Epithelial cell of proximal tubule (primary cell): ENCODE measurements at regions not wholly inside any gene's neighbourhood (a gene's known extent, or its start where the extent isn't known, plus 50 kb on each side); places are given as distances from the start of the nearest gene placed in this dataset.

Source experiments
- DNase-seq: peaks from one replicate; pipeline ENCODE4 v3.0.0-alpha.2; 2011; ENCODE audit warnings: low read depth
- H3K4me3 ChIP-seq: 2 replicates; pipeline ENCODE4 v1.5.1; 2011; ENCODE audit warnings: low read depth, mild to moderate bottlenecking, low read length
- TF ChIP-seq, protein P1 (sequence below): conservative IDR thresholded peaks from 2 replicates; pipeline ENCODE4 v1.5.1; 2012; ENCODE audit warnings: low read depth, mild to moderate bottlenecking, low read length

DNA sequence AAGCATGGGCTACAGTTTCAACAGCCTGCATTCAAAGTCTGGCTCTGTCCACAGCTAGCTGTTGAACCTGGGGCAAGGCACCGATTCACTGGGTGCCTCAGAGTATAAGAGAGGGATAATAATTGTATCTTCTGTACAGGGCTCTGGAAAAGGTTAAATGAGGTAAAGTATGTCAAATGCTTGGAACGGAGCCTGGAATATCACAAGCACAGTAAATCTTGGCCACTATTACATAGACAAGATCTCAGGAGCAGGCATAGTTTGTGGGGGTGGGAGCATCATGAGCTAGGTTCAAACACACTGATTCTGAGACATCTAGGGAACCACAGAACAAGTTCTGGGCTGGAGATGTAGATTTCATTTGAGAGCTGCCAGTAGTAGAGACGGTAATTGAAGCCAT lies 203.7 kb upstream of the NUDT4 start:
- DNase-seq = no peak
- TF ChIP-seq, protein P1, sequence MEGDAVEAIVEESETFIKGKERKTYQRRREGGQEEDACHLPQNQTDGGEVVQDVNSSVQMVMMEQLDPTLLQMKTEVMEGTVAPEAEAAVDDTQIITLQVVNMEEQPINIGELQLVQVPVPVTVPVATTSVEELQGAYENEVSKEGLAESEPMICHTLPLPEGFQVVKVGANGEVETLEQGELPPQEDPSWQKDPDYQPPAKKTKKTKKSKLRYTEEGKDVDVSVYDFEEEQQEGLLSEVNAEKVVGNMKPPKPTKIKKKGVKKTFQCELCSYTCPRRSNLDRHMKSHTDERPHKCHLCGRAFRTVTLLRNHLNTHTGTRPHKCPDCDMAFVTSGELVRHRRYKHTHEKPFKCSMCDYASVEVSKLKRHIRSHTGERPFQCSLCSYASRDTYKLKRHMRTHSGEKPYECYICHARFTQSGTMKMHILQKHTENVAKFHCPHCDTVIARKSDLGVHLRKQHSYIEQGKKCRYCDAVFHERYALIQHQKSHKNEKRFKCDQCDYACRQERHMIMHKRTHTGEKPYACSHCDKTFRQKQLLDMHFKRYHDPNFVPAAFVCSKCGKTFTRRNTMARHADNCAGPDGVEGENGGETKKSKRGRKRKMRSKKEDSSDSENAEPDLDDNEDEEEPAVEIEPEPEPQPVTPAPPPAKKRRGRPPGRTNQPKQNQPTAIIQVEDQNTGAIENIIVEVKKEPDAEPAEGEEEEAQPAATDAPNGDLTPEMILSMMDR = no peak
- no peak overlapping the region for H3K4me3 ChIP-seq

DNA sequence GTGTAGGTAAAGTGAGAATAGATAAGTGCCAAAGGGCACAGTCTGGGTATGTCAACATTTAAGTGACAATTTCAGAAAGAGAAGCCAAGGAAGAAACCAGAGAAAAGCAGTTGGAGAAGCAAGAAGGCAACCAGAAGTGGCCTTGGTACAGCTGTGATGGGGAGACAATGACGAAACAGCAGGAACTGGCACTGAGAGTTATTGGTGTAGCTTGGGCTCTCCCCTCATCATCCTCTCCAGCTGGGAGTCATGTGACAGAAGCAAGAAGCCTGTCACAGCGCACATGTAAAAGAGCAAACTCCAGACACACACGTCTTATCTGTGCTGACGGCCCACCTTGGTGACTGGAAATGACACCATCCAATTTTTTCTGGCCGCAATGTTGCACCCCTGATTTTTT lies 203.3 kb upstream of the NUDT4 start:
- TF ChIP-seq, protein P1 = no peak
- DNase-seq = no peak
- H3K4me3 ChIP-seq = no peak overlapping the region

DNA sequence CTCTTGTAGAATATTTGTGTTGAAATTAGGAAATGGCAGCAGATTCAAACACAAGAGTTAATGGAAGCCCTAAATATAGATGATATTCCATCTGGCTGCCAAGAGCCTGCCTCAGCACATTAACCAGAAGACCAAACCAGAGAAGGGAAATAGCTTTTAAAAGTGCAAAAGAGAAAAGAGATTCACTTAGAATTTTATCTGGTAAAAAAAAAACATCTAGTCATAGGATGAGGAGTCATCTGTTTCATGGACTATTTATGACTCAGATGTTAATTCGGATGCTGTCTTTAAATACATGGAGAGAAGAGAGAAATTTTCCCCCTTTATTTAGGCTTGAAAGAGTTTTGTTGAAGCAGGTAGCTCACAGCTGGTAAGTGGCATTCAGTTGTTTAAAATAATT lies 201.6 kb upstream of the NUDT4 start:
- no peak for DNase-seq
- H3K4me3 ChIP-seq = no peak overlapping the region
- TF ChIP-seq, protein P1 = no peak

DNA sequence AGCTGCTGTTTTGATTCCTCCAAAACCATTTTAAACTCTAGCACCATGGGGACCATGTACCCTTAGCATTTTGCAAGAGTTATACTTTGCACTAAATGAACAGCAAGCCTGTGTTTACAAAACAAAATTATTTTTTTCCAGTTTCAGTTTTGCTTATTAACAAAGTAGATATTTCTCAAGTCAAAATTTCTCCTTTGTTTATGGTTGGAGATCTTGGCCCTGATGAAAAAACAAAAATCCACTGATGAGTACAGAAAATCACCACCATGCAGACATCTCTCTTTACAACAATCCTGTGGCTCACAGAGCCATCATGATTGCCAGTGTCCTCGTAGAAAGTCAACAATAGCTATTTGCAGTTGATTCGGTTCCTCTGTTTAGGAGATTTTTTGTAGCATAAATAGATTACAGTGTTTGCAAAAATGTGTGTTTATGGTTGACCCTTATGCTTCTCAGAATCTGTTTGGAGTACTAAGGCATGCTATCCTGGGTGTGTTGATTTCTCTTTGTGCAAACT lies 201.1 kb upstream of the NUDT4 start:
- TF ChIP-seq, protein P1 = no peak
- no peak for DNase-seq
- no peak overlapping the region for H3K4me3 ChIP-seq

DNA sequence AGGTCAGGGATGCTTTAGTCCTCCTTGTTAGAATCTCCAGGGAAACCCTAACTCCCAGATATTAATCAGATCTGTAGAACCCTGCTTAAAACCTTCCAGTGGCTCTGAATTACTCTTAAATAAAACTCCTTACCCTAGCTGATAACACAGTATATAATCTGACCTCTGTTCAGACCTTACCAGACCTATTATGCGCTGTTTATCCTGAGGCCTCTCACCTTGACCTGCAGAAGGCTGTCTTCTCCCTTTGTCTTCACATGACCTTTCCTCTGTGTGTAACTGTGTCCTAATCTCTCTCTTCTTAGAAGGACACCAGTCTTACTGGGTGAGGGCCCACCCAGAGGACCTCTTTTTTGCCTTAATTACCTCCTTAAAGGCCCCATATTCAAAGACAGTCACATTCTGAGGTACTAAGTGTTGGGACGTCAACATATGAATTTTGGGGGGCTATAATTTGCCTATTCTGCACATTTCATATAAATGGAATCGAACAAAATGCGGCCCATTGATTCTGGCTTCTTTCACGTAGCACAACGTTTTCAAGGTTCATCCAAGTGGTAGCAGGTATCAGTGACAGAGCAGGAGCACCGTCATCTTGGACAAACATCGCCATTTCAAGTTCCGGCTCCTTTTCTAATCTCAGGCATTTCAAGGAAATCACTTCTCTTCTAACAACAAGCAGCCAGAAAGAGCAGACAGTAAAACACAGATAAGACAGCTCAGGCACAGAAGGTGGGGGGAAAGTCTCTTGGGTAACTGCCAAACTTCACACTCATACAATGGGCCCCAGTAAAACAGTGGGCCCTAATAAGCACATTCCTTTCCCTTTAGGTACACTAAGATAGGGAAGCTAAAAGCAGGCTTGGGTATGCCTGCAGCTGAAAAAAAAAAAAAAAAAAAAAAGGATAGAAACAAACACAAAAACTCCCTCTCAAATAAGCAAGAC lies 200.2 kb upstream of the NUDT4 start:
- H3K4me3 ChIP-seq = no peak overlapping the region
- no peak for DNase-seq
- TF ChIP-seq, protein P1 = no peak

DNA sequence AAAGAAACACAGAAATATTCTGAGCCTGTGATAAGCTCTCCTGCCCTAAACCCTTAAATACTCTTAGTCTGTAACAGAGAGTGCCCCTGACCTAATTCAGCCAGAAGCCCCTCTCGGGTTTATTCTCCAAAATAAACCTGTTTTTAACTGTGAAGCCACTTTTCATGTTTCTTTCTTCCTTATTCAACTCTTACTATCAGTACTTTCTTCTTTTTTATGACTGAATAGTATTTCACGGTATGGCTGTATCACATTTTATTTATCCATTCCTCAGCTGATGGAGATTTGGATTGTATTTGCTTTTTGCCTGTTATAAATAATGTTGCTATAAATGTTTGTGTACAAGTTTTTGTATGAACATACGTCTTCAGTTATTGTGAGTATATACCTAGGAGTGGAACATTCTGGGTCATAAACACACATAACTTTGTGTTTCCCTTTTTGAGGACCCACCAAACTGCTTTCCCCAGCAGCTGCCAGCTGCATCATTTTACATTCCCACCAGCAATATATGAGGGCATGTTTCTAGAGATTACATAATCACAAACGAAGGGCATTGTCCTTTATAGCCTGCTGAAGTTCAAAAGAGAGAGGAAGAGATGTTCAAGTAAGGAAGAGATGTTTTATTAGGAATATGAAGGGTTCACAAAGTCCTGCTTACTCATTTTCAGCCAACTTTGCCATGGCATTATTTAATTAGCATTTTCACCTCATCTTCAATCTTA lies 199.4 kb upstream of the NUDT4 start:
- TF ChIP-seq, protein P1 = no peak
- H3K4me3 ChIP-seq = no peak overlapping the region
- no peak for DNase-seq
